Mucosa of descending colon (tissue), 3 donors: ENCODE measurements at regions not wholly inside any gene's neighbourhood (a gene's known extent, or its start where the extent isn't known, plus 50 kb on each side); places are given as distances from the start of the nearest gene placed in this dataset.

ENCODE experiments used
- ATAC-seq: fragments of 200-7000 bp; cut with Tn5 transposase; one replicate; pipeline ENCODE4 v1.9.1; 2020; ENCODE audit warnings: mild to moderate bottlenecking, moderate library complexity
- DNase-seq, 3 donors: peaks; one replicate each; pipeline ENCODE4 v3.0.0-alpha.2; 2020
- H3K36me3 ChIP-seq: fragments of 200-600 bp; one replicate; pipeline ENCODE4 v1.8.0; 2021; ENCODE audit warnings: low read depth, mild to moderate bottlenecking
- H3K4me1 ChIP-seq: fragments of 200-600 bp; one replicate; pipeline ENCODE4 v1.8.0; 2021; ENCODE audit warnings: low read depth, mild to moderate bottlenecking
- H3K4me3 ChIP-seq: fragments of 200-600 bp; one replicate; pipeline ENCODE4 v1.8.0; 2021; ENCODE audit warnings: mild to moderate bottlenecking
- H3K9me3 ChIP-seq: fragments of 200-600 bp; one replicate; pipeline ENCODE4 v1.8.0; 2021; ENCODE audit warnings: mild to moderate bottlenecking
- intact Hi-C, 2 donors: fragments of 100-400 bp; cut with DNase I in 1 of 2; cut with micrococcal nuclease in 1 of 2; formaldehyde crosslinking; loops; one replicate each; pipeline versions ENCODE4 v1.11.0 to v1.11.1; 2022; cut with DNase I, micrococcal nuclease
- TF ChIP-seq, protein P1 (sequence below): fragments of 200-600 bp; IDR thresholded peaks from one replicate; pipeline ENCODE4 v1.8.0; 2022; ENCODE audit warnings: antibody characterized with exemption, mild to moderate bottlenecking
- donor health status: DM: no; HTN: no; CAD: no; lungs with moderate emphysema.
- donor health status: DM: no; HTN: no; CAD: no.
- donor health status: DM: no; HTN: yes; CAD: no.

DNA sequence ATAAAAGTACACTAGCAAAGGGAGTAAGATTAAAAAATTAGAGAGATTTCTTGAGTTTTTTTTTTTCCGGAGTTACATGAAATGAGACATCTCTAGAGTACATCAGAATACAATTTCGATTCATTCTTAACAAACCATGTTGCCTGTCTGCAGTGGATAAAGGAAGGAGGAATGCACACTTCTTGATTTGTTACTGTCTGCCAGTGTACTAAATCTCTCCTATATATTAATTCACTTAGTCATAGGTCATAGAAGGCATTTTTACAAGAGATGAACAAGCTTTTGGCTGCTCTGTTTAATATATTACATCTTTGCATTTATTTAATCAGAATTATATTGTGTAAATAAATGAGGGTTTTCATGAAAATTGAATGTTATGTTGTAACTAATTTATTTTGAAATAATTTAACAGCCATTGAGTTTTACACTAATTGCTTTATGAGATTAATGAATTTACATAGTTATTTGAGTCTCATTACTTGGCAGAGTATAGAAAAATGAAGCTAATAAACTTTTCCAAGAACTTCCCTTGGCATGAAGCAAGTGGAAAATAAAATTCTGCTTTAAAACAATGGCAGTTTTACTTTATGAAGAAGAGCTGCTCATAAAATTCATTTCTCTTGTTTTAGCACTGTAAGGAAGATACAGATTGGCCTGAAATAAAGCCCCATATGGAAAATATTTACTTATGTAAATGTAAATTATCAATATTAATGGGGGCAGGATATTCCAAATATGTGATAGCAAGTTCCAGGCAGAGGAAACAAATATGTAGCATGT is 1284.7 kb downstream of the BRINP3 start:
- peaks cover 7% of the 10 kb centered on the region for H3K9me3 ChIP-seq
- DNase-seq (no peak), ATAC-seq (no peak)
- no peak overlapping the region for H3K4me3 ChIP-seq
- intact Hi-C loops, result no loop called here
- H3K36me3 ChIP-seq, result no peaks in the 10 kb centered on the region
- no peaks in the 10 kb centered on the region for H3K4me1 ChIP-seq
- TF ChIP-seq, protein P1, sequence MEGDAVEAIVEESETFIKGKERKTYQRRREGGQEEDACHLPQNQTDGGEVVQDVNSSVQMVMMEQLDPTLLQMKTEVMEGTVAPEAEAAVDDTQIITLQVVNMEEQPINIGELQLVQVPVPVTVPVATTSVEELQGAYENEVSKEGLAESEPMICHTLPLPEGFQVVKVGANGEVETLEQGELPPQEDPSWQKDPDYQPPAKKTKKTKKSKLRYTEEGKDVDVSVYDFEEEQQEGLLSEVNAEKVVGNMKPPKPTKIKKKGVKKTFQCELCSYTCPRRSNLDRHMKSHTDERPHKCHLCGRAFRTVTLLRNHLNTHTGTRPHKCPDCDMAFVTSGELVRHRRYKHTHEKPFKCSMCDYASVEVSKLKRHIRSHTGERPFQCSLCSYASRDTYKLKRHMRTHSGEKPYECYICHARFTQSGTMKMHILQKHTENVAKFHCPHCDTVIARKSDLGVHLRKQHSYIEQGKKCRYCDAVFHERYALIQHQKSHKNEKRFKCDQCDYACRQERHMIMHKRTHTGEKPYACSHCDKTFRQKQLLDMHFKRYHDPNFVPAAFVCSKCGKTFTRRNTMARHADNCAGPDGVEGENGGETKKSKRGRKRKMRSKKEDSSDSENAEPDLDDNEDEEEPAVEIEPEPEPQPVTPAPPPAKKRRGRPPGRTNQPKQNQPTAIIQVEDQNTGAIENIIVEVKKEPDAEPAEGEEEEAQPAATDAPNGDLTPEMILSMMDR, result no peak

DNA sequence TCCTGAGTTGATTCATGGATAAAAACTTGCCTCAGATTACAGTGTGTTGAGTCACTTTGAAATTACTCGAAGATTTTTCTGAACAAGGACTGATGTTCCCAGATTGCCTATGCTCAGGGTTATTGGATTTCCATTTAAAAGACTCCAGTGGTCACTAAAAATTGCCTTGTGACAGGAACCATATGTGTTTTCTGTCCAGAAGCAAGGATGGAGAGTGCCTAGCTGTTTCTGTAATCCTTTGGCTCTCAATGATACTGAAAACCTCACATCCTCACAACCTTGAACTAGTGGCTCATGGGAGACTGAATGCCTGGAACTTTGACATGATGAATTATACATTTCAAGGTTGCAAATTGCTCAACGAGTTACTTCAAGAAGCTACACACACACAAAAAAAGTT is 1271.8 kb downstream of the BRINP3 start:
- intact Hi-C loops, result no loop called here
- Histone ChIP-seq H3K4me3 (no peak overlapping the region), H3K9me3 (no peaks in the 10 kb centered on the region), H3K36me3 (no peaks in the 10 kb centered on the region), H3K4me1 (no peaks in the 10 kb centered on the region)
- no peak for ATAC-seq
- TF ChIP-seq, protein P1, result no peak
- DNase-seq, result no peak

DNA sequence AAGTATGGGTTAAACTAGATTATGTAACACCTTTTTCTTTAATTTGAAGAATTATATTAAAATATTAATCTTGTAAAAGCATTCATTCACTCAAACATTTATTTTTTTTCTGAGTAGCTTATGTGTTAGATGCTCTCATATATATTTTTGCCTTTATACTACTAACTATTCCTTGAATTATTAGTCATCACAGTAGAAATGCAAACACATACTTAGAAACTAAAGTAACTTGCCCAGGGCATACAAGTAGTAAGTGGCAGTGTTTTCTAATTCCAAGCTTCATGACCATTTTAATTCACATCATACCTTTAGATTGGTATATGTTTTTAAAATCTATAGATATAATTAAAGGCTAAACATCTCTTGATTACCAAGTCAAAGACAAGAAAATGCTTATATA is 1271.0 kb downstream of the BRINP3 start:
- no peak for DNase-seq
- TF ChIP-seq, protein P1, result no peak
- intact Hi-C loops, result no loop called here
- H3K4me3 ChIP-seq, result no peak overlapping the region
- H3K4me1 ChIP-seq, result no peaks in the 10 kb centered on the region
- no peaks in the 10 kb centered on the region for H3K9me3 ChIP-seq
- H3K36me3 ChIP-seq, result no peaks in the 10 kb centered on the region
- no peak for ATAC-seq

DNA sequence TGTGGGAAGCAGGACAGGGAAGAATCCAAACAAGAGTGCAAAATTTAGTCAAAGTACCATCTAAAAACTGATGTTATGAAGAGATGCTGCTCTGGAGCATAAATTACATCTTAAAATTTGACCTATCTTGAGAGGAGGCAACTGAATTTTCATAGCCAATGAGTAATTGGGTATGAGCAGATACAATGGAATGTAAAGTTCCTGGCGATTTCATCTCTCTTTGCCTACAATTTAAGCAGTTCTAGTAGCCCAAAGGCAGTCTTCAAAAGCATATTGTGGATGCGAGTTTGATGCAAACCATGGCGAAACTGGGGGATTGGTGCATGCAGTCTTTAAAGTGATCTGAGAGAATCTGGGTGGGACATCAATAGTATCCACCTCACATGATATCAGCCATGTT is 1265.9 kb downstream of the BRINP3 start:
- no peaks in the 10 kb centered on the region for H3K9me3 ChIP-seq
- no peaks in the 10 kb centered on the region for H3K4me1 ChIP-seq
- H3K4me3 ChIP-seq, result no peak overlapping the region
- ATAC-seq, result no peak
- TF ChIP-seq, protein P1, result no peak
- DNase-seq, result no peak
- no peaks in the 10 kb centered on the region for H3K36me3 ChIP-seq
- intact Hi-C loops, result no loop called here

DNA sequence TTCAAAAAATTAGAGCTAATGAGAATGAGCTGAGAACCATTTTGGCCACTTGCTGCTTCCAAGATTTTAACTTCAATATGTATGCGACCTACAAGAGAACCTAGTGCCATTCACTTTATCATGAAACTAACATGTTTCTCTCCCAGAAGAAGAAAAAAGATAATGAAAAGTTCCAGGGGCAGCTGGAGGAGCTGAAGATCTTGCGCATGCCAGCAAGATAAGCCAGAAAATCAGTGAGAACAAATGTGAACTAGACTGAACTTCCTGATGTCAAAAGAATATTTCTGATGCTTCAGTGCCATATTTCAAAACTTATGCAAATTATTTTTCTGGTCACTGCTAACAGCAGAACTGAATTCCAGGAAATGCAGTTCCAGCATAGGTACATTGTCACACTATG is 1265.1 kb downstream of the BRINP3 start:
- intact Hi-C loops, result no loop called here
- DNase-seq (no peak), ATAC-seq (no peak)
- no peak overlapping the region for H3K4me3 ChIP-seq
- TF ChIP-seq, protein P1, result no peak
- no peaks in the 10 kb centered on the region for H3K36me3 ChIP-seq
- no peaks in the 10 kb centered on the region for H3K4me1 ChIP-seq
- no peaks in the 10 kb centered on the region for H3K9me3 ChIP-seq

DNA sequence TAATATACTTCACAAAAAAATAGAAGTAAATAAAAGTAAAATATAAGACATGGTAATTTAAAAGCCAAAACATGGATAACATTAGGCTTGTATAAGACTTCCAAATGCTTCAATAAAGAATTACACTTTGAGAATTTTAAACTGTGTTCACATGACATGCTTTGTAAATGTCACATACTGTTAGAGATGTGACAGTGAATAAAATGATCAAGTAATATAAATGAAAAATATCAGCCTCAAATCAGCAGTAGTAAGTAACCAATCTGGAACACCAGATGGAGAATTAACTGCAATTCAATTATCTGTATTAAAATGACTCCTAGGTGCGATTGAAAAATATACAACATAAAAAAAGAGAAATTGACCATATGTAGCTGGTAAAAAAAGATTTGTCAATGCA is 1260.8 kb downstream of the BRINP3 start:
- no peak overlapping the region for H3K4me3 ChIP-seq
- intact Hi-C loops, result no loop called here
- no peaks in the 10 kb centered on the region for H3K36me3 ChIP-seq
- TF ChIP-seq, protein P1, result no peak
- H3K9me3 ChIP-seq, result no peaks in the 10 kb centered on the region
- ATAC-seq, result no peak
- no peak for DNase-seq
- no peaks in the 10 kb centered on the region for H3K4me1 ChIP-seq
